OCI-LY3 (cell line): ENCODE measurements at regions not wholly inside any gene's neighbourhood (a gene's known extent, or its start where the extent isn't known, plus 50 kb on each side); places are given as distances from the start of the nearest gene placed in this dataset.

ENCODE experiments used
- EZH2phosphoT487 ChIP-seq: fragments of 200-600 bp; shearing (Covaris generic); IDR thresholded peaks from 2 replicates; pipeline ENCODE4 v1.6.1; 2018; ENCODE audit warnings: antibody characterized with exemption, mixed run types, low read depth
- TF ChIP-seq, protein P1 (sequence below): fragments of 200-600, 300-600 bp; sonication (generic); IDR thresholded peaks from 2 replicates; pipeline ENCODE4 v1.5.1; 2014; ENCODE audit warnings: antibody characterized with exemption, low read length, low read depth

- TF ChIP-seq, protein P1, sequence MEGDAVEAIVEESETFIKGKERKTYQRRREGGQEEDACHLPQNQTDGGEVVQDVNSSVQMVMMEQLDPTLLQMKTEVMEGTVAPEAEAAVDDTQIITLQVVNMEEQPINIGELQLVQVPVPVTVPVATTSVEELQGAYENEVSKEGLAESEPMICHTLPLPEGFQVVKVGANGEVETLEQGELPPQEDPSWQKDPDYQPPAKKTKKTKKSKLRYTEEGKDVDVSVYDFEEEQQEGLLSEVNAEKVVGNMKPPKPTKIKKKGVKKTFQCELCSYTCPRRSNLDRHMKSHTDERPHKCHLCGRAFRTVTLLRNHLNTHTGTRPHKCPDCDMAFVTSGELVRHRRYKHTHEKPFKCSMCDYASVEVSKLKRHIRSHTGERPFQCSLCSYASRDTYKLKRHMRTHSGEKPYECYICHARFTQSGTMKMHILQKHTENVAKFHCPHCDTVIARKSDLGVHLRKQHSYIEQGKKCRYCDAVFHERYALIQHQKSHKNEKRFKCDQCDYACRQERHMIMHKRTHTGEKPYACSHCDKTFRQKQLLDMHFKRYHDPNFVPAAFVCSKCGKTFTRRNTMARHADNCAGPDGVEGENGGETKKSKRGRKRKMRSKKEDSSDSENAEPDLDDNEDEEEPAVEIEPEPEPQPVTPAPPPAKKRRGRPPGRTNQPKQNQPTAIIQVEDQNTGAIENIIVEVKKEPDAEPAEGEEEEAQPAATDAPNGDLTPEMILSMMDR = no peak
- no peak for TF ChIP-seq EZH2phosphoT487
Observed at GRCh38 chr14:82146846-82147245, 613.2 kb upstream of the SEL1L start.
